IPS-20b (cell line): ENCODE measurements at regions not wholly inside any gene's neighbourhood (a gene's known extent, or its start where the extent isn't known, plus 50 kb on each side); places are given as distances from the start of the nearest gene placed in this dataset.

Experiments used
- H3K27ac ChIP-seq: one replicate; pipeline ENCODE4 v1.5.1; 2013; ENCODE audit warnings: low read length
- H3K27me3 ChIP-seq: 2 replicates; pipeline ENCODE4 v1.6.1; 2013; ENCODE audit warnings: mild to moderate bottlenecking, low read length, inconsistent platforms; ENCODE audit not compliant: insufficient read depth
- H3K36me3 ChIP-seq: 2 replicates; pipeline ENCODE4 v1.6.1; 2013; ENCODE audit warnings: low read depth, mild to moderate bottlenecking, inconsistent platforms, low read length, moderate library complexity; ENCODE audit not compliant: insufficient read depth
- H3K4me1 ChIP-seq: 2 replicates; pipeline ENCODE4 v1.6.1; 2013; ENCODE audit warnings: mild to moderate bottlenecking, control low read depth, inconsistent platforms, low read length, moderate library complexity; ENCODE audit not compliant: insufficient read depth
- H3K4me3 ChIP-seq: 2 replicates; pipeline ENCODE4 v1.5.1; 2013; ENCODE audit warnings: mild to moderate bottlenecking, low read length, inconsistent platforms
- H3K9ac ChIP-seq: 2 replicates; pipeline ENCODE4 v1.6.1; 2013; ENCODE audit warnings: low read depth, mild to moderate bottlenecking, inconsistent platforms, low read length, moderate library complexity
- H3K9me3 ChIP-seq: 2 replicates; pipeline ENCODE4 v1.6.1; 2013; ENCODE audit warnings: mild to moderate bottlenecking, low read depth, low read length, inconsistent platforms; ENCODE audit not compliant: insufficient read depth

DNA sequence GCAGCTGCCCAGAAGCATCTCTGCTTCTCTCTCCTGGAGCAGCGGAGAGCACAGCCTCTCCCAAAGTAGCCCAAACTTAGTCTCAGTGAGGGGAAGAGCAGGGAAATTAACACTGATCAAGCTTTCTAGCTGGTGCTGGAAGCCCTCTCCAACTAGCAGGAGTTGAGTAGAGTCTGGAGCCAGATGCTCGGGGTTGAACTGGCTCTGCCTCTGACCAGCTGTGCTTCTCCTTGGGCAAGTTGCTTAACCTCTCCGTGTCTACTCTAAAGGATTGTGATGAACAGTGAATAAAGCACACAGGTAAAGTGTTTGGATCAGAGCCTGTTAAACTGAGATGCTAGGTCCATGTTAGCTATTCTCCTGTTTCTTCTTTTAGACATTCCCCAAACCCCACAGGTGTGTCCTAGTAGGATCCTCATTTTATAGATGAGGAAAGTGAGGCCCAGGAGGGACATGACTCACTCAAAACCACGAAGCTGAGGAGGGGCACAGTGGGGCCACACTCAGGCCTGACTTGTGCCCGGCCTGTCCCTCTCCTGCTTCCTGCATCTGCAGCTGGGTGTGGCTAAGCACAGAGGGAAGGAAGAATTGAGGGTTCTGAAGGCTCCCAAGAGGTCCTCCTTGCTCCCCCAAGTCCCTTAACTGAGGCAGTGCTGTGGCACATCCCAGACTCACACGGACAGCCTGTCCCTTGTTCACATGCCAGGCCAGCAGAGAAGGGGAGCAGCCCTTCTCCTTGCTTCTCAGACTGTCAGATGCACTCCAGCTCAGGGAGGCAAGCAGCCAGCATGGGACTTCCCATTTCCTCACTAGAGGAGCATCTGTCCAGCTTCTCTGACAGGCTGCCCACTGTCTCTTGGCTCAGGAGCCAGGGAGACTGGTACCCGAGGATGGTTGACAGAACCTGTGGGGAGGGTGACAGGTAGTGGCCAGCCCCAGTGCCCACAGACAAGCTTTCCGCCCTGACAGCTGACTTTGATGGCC is 152.0 kb upstream of the IGSF21 start:
- Histone ChIP-seq H3K27me3 (no peaks in the 10 kb centered on the region), H3K27ac (no peak overlapping the region), H3K4me1 (peaks cover 12% of the 10 kb centered on the region), H3K9me3 (no peaks in the 10 kb centered on the region), H3K36me3 (no peaks in the 10 kb centered on the region), H3K9ac (no peak overlapping the region), H3K4me3 (no peak overlapping the region)

- H3K27ac ChIP-seq, result no peak overlapping the region
- no peak overlapping the region for H3K4me3 ChIP-seq
- no peaks in the 10 kb centered on the region; the same call in 1 of the 2 replicates for H3K27me3 ChIP-seq
- H3K9ac ChIP-seq, result no peak overlapping the region
- H3K36me3 ChIP-seq, result no peaks in the 10 kb centered on the region
- H3K4me1 ChIP-seq, result peaks cover 12% of the 10 kb centered on the region
- no peaks in the 10 kb centered on the region for H3K9me3 ChIP-seq
Observed at GRCh38 chr1:17957588-17958267, 149.9 kb upstream of the IGSF21 start.

GRCh38 chr1:17958704-17959103 is 148.9 kb upstream of the IGSF21 start:
- no peak overlapping the region for H3K4me3 ChIP-seq
- no peak overlapping the region for H3K9ac ChIP-seq
- H3K27me3 ChIP-seq, result no peaks in the 10 kb centered on the region; the same call in 1 of the 2 replicates
- H3K36me3 ChIP-seq, result no peaks in the 10 kb centered on the region
- H3K27ac ChIP-seq, result no peak overlapping the region
- peaks cover 12% of the 10 kb centered on the region for H3K4me1 ChIP-seq
- no peaks in the 10 kb centered on the region for H3K9me3 ChIP-seq

DNA sequence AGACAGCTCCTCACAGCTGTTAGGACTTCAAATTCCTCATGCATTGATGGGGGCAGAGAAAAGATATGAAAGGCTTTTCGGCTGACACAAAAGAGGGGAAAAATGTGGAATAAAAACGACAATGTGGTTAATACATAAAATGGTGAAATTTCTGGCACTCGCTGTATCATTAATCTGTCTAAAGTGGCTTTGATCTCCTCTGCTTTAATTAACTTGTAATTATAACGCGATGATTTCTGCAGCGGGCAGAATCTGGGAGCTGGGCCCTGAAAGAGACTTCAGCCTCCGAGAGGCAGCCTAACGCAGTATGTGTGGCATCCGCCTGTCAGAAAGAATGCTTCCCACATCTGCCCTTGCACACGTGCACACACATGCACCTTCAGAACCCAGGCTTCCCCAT is 144.1 kb upstream of the IGSF21 start:
- Histone ChIP-seq H3K27ac (no peak overlapping the region), H3K27me3 (no peaks in the 10 kb centered on the region; the same call in 1 of the 2 replicates), H3K4me3 (no peak overlapping the region), H3K4me1 (peaks cover 2% of the 10 kb centered on the region; the same call in 1 of the 2 replicates), H3K9ac (no peak overlapping the region), H3K36me3 (no peaks in the 10 kb centered on the region), H3K9me3 (no peaks in the 10 kb centered on the region)

DNA sequence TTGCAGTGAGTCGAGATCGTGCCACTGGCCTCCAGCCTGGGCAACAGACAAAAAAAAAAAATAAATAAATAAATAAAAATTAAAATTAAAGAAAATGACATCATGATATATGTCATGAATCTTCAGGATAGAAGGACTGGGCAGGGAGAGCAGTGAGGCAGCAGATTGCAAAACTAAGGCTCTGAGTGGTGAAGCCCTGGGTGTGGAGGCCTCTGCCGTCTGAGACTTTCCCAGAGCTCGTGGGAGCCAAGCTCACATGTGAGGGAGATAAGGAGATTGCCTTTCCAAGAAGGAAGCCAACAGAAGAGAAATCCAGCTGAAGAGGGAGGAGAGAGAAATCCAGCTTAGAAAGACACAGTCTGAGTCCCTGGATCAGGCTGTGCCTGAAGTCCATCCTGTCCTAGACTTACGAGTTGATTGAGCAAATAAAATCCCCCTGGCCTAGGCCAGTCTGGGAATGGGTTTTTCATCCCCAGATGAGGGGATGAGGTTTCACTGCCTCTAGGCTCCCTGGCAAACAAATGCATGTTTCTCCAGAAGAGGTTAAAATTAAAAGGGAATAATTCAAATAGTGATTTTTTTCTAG is 142.0 kb upstream of the IGSF21 start:
- H3K4me3 ChIP-seq, result no peak overlapping the region
- no peak overlapping the region for H3K27ac ChIP-seq

GRCh38 chr1:17966341-17966740 is 141.3 kb upstream of the IGSF21 start:
- no peaks in the 10 kb centered on the region for H3K36me3 ChIP-seq
- no peaks in the 10 kb centered on the region for H3K4me1 ChIP-seq
- no peak overlapping the region for H3K27ac ChIP-seq
- no peaks in the 10 kb centered on the region; the same call in 1 of the 2 replicates for H3K27me3 ChIP-seq
- H3K9ac ChIP-seq, result no peak overlapping the region
- H3K4me3 ChIP-seq, result no peak overlapping the region
- H3K9me3 ChIP-seq, result no peaks in the 10 kb centered on the region

More for the DNA sequence above, 142.0 kb upstream of the IGSF21 start:
- Histone ChIP-seq H3K9me3 (no peaks in the 10 kb centered on the region), H3K36me3 (no peaks in the 10 kb centered on the region), H3K4me1 (no peaks in the 10 kb centered on the region), H3K9ac (no peak overlapping the region), H3K27me3 (no peaks in the 10 kb centered on the region; the same call in 1 of the 2 replicates)

GRCh38 chr1:17967623-17968255 is 139.9 kb upstream of the IGSF21 start:
- Histone ChIP-seq H3K9me3 (no peaks in the 10 kb centered on the region), H3K27ac (no peak overlapping the region), H3K9ac (no peak overlapping the region), H3K27me3 (no peaks in the 10 kb centered on the region), H3K4me3 (no peak overlapping the region), H3K36me3 (no peaks in the 10 kb centered on the region), H3K4me1 (no peaks in the 10 kb centered on the region)

- Histone ChIP-seq H3K9me3 (no peaks in the 10 kb centered on the region), H3K4me3 (no peak overlapping the region), H3K27me3 (no peaks in the 10 kb centered on the region), H3K36me3 (no peaks in the 10 kb centered on the region), H3K27ac (no peak overlapping the region), H3K9ac (no peak overlapping the region), H3K4me1 (0 out of 2 replicates have a peak, but pooled peaks cover 5% of the 10 kb centered on the region)
Observed at GRCh38 chr1:17970757-17971156, 136.8 kb upstream of the IGSF21 start.

DNA sequence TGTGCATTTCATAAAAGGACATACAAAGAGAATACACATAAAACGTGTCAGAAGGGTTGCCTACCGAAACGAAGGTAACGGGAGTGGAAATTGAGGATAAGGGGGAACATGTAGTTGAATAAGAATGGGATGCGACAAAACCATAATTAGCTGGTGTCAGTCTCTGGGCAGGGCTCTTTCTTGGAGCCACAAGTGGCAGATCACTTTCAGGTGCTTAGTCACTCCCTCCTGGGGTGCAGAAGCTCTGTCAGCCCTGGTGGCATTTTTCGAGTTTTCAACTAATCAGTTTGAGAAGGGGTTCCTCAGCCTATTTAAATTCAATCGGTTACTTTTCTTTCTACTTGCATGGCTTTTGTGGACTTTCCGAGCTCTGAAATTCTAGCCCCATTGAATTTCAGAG is 133.9 kb upstream of the IGSF21 start:
- H3K27me3 ChIP-seq, result no peaks in the 10 kb centered on the region
- H3K9ac ChIP-seq, result no peak overlapping the region
- no peak overlapping the region for H3K4me3 ChIP-seq
- no peak overlapping the region for H3K27ac ChIP-seq
- 0 out of 2 replicates have a peak, but pooled peaks cover 5% of the 10 kb centered on the region for H3K4me1 ChIP-seq
- no peaks in the 10 kb centered on the region for H3K9me3 ChIP-seq
- H3K36me3 ChIP-seq, result no peaks in the 10 kb centered on the region

DNA sequence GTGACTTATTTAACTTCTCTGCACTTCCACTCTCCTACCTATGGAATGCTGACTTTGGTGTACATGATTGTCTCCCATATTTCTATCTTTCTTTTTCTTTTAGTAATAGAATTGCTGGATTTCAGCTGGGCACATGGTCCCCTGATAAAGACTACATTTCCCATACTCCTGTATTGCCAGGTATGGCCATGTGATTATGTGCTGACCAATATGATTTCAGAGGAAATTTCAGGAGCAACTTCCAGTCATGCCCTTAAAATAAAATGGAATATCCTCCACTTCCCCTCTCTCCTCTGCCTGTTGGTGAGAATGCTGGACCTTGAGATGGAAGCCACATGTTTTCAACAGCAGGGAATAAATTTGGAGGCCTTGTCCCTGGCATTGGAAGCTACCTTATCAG is 130.7 kb upstream of the IGSF21 start:
- Histone ChIP-seq H3K9me3 (no peaks in the 10 kb centered on the region), H3K27ac (no peak overlapping the region), H3K27me3 (no peaks in the 10 kb centered on the region), H3K4me1 (0 out of 2 replicates have a peak, but pooled peaks cover 5% of the 10 kb centered on the region), H3K4me3 (no peak overlapping the region), H3K9ac (no peak overlapping the region), H3K36me3 (no peaks in the 10 kb centered on the region)

DNA sequence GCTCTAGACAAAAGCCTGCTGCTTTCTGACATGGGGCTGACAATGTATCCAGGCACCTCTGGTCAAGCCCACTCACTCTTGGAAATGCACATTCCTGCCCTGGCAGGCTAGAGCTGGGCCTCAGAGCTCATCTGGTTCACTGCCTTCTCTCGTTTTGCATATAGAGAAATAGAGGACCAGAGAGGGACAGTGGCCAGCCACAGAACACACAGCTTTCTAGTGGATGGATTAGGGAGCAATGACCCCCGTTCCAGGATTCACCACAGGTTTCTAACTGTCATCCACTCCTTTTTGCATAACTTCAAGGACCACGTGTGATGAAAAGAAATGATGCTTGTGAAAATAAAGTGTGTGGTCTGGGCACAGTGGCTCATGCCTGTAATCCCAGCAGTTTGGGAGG is 129.6 kb upstream of the IGSF21 start:
- no peak overlapping the region for H3K4me3 ChIP-seq
- no peaks in the 10 kb centered on the region for H3K9me3 ChIP-seq
- 0 out of 2 replicates have a peak, but pooled peaks cover 5% of the 10 kb centered on the region for H3K4me1 ChIP-seq
- no peaks in the 10 kb centered on the region for H3K36me3 ChIP-seq
- no peaks in the 10 kb centered on the region for H3K27me3 ChIP-seq
- H3K9ac ChIP-seq, result no peak overlapping the region
- H3K27ac ChIP-seq, result no peak overlapping the region
